H1 (cell line): ENCODE measurements at regions not wholly inside any gene's neighbourhood (a gene's known extent, or its start where the extent isn't known, plus 50 kb on each side); places are given as distances from the start of the nearest gene placed in this dataset.

ENCODE experiments used
- CBX5 ChIP-seq: fragments of 300-800, 300-1000 bp; sonication (generic); IDR thresholded peaks from 2 replicates; pipeline ENCODE4 v1.7.1; 2016; ENCODE audit warnings: antibody characterized with exemption, low read length, low read depth
- CBX8 ChIP-seq: fragments of 300-800, 300-1000 bp; sonication (generic); IDR thresholded peaks from 2 replicates; pipeline ENCODE4 v1.7.1; 2016; ENCODE audit warnings: low read depth, low read length, borderline replicate concordance
- CEBPB ChIP-seq: IDR thresholded peaks from 2 replicates; pipeline ENCODE4 v1.6.1; 2012; ENCODE audit warnings: low read depth, low read length
- POLR2A ChIP-seq, 2 experiments: IDR thresholded peaks; 1 replicate in 1 of 2; 2 replicates in 1 of 2; pipeline ENCODE4 v1.6.1; 2011; ENCODE audit warnings: low read depth in 2 of 2, low read length in 2 of 2, mild to moderate bottlenecking in 2 of 2; ENCODE audit errors: control extremely low read depth in 1 of 2
- RBBP5 ChIP-seq: IDR thresholded peaks from 2 replicates; pipeline ENCODE4 v1.7.1; 2012; ENCODE audit warnings: low read depth, mild to moderate bottlenecking, inconsistent platforms, low read length, moderate library complexity, borderline replicate concordance
- SIX5 ChIP-seq: IDR thresholded peaks from 2 replicates; pipeline ENCODE4 v1.6.1; 2011; ENCODE audit warnings: mild to moderate bottlenecking, low read depth, low read length
- TF ChIP-seq, protein P1 (sequence below): fragments of 300-600 bp; sonication (generic); IDR thresholded peaks from 2 replicates; pipeline ENCODE4 v1.7.1; 2012; ENCODE audit warnings: low read length, moderate library complexity, mild to moderate bottlenecking, inconsistent platforms; ENCODE audit not compliant: insufficient replicate concordance

DNA sequence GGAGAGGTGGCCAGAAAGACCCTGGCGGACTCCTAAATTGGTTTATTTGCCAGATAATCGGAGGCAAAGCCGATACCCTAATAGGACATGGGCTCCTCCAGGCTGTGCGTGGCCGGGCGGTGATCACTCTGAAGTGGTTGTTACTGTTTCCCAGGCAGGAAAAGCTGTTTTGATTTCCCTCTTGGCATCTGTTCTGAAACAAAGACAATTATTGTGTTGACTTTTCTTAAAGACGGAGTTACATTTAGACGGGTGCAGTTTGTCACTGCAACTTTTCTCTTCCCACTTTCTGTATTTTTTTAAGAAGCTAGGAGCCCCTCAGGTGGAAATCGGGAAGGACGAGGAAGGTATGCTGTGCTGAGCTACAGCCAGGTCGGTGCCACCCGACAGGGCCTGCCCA lies 1288.4 kb downstream of the BRD1 start (continued):
- TF ChIP-seq, protein P1, sequence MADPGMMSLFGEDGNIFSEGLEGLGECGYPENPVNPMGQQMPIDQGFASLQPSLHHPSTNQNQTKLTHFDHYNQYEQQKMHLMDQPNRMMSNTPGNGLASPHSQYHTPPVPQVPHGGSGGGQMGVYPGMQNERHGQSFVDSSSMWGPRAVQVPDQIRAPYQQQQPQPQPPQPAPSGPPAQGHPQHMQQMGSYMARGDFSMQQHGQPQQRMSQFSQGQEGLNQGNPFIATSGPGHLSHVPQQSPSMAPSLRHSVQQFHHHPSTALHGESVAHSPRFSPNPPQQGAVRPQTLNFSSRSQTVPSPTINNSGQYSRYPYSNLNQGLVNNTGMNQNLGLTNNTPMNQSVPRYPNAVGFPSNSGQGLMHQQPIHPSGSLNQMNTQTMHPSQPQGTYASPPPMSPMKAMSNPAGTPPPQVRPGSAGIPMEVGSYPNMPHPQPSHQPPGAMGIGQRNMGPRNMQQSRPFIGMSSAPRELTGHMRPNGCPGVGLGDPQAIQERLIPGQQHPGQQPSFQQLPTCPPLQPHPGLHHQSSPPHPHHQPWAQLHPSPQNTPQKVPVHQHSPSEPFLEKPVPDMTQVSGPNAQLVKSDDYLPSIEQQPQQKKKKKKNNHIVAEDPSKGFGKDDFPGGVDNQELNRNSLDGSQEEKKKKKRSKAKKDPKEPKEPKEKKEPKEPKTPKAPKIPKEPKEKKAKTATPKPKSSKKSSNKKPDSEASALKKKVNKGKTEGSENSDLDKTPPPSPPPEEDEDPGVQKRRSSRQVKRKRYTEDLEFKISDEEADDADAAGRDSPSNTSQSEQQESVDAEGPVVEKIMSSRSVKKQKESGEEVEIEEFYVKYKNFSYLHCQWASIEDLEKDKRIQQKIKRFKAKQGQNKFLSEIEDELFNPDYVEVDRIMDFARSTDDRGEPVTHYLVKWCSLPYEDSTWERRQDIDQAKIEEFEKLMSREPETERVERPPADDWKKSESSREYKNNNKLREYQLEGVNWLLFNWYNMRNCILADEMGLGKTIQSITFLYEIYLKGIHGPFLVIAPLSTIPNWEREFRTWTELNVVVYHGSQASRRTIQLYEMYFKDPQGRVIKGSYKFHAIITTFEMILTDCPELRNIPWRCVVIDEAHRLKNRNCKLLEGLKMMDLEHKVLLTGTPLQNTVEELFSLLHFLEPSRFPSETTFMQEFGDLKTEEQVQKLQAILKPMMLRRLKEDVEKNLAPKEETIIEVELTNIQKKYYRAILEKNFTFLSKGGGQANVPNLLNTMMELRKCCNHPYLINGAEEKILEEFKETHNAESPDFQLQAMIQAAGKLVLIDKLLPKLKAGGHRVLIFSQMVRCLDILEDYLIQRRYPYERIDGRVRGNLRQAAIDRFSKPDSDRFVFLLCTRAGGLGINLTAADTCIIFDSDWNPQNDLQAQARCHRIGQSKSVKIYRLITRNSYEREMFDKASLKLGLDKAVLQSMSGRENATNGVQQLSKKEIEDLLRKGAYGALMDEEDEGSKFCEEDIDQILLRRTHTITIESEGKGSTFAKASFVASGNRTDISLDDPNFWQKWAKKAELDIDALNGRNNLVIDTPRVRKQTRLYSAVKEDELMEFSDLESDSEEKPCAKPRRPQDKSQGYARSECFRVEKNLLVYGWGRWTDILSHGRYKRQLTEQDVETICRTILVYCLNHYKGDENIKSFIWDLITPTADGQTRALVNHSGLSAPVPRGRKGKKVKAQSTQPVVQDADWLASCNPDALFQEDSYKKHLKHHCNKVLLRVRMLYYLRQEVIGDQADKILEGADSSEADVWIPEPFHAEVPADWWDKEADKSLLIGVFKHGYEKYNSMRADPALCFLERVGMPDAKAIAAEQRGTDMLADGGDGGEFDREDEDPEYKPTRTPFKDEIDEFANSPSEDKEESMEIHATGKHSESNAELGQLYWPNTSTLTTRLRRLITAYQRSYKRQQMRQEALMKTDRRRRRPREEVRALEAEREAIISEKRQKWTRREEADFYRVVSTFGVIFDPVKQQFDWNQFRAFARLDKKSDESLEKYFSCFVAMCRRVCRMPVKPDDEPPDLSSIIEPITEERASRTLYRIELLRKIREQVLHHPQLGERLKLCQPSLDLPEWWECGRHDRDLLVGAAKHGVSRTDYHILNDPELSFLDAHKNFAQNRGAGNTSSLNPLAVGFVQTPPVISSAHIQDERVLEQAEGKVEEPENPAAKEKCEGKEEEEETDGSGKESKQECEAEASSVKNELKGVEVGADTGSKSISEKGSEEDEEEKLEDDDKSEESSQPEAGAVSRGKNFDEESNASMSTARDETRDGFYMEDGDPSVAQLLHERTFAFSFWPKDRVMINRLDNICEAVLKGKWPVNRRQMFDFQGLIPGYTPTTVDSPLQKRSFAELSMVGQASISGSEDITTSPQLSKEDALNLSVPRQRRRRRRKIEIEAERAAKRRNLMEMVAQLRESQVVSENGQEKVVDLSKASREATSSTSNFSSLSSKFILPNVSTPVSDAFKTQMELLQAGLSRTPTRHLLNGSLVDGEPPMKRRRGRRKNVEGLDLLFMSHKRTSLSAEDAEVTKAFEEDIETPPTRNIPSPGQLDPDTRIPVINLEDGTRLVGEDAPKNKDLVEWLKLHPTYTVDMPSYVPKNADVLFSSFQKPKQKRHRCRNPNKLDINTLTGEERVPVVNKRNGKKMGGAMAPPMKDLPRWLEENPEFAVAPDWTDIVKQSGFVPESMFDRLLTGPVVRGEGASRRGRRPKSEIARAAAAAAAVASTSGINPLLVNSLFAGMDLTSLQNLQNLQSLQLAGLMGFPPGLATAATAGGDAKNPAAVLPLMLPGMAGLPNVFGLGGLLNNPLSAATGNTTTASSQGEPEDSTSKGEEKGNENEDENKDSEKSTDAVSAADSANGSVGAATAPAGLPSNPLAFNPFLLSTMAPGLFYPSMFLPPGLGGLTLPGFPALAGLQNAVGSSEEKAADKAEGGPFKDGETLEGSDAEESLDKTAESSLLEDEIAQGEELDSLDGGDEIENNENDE: no peak
- TF ChIP-seq CBX5: no peak
- TF ChIP-seq CBX8: no peak
- no peak for TF ChIP-seq CEBPB
- no peak for TF ChIP-seq SIX5
- TF ChIP-seq RBBP5: no peak
- no peak for TF ChIP-seq POLR2A (IDR thresholded peaks at IDR 0.05; ENCODE audit: control extremely low read depth in 1 of 2, low read depth in 2 of 2, low read length in 2 of 2)
